CD4-positive, alpha-beta T cell treated with Interleukin-15 for 4 hours (primary cell): ENCODE measurements at regions not wholly inside any gene's neighbourhood (a gene's known extent, or its start where the extent isn't known, plus 50 kb on each side); places are given as distances from the start of the nearest gene placed in this dataset.

ENCODE experiments used
- DNase-seq: peaks from one replicate; pipeline ENCODE4 v3.0.0-alpha.2; 2020; ENCODE audit warnings: low spot score

GRCh38 chr20:56996533-56996932 is 269.9 kb downstream of the BMP7 start:
- DNase-seq = no peak

- DNase-seq = no peak
These were observed 268.0 kb downstream of the BMP7 start for GRCh38 chr20:56998438-56998837.

- no peak for DNase-seq
These were observed 265.9 kb downstream of the BMP7 start for GRCh38 chr20:57000441-57000968.

- DNase-seq = no peak
These were observed 265.2 kb downstream of the BMP7 start for GRCh38 chr20:57001126-57001767.

GRCh38 chr20:57002066-57002570 is 264.3 kb downstream of the BMP7 start:
- no peak for DNase-seq

GRCh38 chr20:57003012-57003411 is 263.4 kb downstream of the BMP7 start:
- no peak for DNase-seq

GRCh38 chr20:57004416-57004815 is 262.0 kb downstream of the BMP7 start:
- no peak for DNase-seq

GRCh38 chr20:57004951-57005933 is 261.2 kb downstream of the BMP7 start:
- no peak for DNase-seq

- no peak for DNase-seq
These were observed 259.9 kb downstream of the BMP7 start for GRCh38 chr20:57006411-57007170.

- no peak for DNase-seq
These were observed 259.3 kb downstream of the BMP7 start for GRCh38 chr20:57007171-57007540.

GRCh38 chr20:57008217-57008616 is 258.2 kb downstream of the BMP7 start:
- DNase-seq = no peak

GRCh38 chr20:57009355-57009754 is 257.1 kb downstream of the BMP7 start:
- no peak for DNase-seq

- no peak for DNase-seq
These were observed 256.7 kb downstream of the BMP7 start for GRCh38 chr20:57009775-57010174.

- no peak for DNase-seq
These were observed 253.8 kb downstream of the BMP7 start for GRCh38 chr20:57012691-57013090.

- no peak for DNase-seq
These were observed 253.2 kb downstream of the BMP7 start for GRCh38 chr20:57013217-57013616.

GRCh38 chr20:57013741-57014140 is 252.7 kb downstream of the BMP7 start:
- DNase-seq = no peak

GRCh38 chr20:57020364-57020763 is 246.1 kb downstream of the BMP7 start:
- no peak for DNase-seq

GRCh38 chr20:57022306-57022705 is 244.1 kb downstream of the BMP7 start:
- DNase-seq = no peak

- no peak for DNase-seq
These were observed 243.4 kb downstream of the BMP7 start for GRCh38 chr20:57023007-57023406.

- no peak for DNase-seq
These were observed 242.4 kb downstream of the BMP7 start for GRCh38 chr20:57023997-57024396.

- DNase-seq = no peak
These were observed 241.6 kb downstream of the BMP7 start for GRCh38 chr20:57024849-57025248.

GRCh38 chr20:57025261-57025660 is 241.2 kb downstream of the BMP7 start:
- no peak for DNase-seq
